ENCODE measurements at regions not wholly inside any gene's neighbourhood (a gene's known extent, or its start where the extent isn't known, plus 50 kb on each side); places are given as distances from the start of the nearest gene placed in this dataset.
"Not testable (repeated sequence)": the region's sequence is repeated elsewhere in the genome, so short reads cannot be mapped to it uniquely, and the experiment has no call there.

DNA sequence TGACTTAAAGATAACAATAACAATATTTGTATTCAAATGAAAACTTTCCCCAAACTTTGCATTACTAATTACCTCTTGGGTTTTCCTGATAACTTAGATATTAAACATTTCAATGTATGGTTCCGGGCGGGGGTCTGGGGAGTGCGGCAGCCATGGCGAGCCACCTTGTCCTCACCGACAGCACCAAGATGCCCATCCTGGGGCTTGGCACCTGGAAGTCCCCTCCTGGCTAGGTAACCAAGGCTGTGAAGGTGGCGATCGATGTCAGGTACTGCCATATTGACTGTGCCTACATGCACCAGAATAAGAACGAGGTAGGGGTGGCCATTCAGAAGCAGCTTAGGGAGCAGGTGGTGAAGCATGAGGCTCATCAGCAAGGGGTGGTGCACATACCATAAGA, 478.7 kb downstream of the CNTN3 start:
- DNase-seq (ENCODE audit: low read depth) = no peak

DNA sequence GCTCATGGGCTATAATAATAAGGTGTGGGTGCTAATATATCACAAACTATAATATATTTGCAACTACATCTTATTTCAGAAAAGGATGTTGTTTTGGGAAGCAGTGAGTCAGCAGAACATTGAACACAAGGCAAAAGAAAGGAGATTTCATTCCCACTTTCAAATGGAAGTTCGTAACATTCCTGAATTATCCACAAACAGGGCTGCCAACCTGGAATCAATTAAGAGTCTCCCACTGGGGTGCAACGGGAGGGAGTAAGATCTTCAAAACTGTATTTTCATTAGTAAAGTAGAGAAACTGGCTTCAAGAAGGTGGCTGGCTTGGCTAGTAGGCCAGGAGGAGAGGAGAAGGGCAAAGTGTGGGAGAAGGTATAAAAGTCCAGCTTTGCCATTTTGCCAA, 479.6 kb downstream of the CNTN3 start:
- DNase-seq (ENCODE audit: low read depth) = no peak

DNA sequence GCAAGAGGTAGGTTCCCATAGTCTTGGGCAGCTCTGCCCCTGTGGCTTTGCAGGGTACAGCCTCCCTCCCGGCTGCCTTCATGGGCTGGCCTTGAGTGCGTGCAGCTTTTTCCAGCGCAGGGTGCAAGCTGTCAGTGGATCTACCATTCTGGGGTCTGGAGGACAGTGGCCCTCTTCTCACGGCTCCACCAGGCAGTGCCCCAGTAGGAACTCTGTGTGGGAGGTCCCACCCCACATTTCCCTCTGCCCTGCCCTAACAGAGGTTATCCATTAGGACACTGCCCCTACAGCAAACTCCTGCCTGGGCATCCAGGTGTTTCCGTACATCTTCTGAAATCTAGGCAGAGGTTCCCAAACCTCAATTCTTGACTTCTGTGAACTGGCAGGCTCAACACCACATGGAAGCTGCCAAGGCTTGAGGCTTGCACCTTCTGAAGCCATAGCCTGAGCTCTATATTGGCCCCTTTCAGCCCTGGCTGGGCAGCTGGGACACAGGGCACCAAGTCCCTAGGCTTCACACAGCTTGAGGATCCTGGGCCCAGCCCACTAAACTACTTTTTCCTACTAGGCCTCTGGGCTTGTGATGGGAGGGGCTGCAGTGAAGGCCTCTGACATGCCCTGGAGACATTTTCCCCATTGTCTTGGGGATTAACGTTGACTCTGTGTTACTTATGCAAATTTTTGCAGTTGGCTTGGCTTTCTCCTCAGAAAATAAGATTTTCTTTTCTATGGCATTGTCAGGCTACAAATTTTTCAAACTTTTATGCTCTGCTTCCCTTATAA, 482.7 kb downstream of the CNTN3 start:
- DNase-seq (ENCODE audit: low read depth) = not testable (repeated sequence)

DNA sequence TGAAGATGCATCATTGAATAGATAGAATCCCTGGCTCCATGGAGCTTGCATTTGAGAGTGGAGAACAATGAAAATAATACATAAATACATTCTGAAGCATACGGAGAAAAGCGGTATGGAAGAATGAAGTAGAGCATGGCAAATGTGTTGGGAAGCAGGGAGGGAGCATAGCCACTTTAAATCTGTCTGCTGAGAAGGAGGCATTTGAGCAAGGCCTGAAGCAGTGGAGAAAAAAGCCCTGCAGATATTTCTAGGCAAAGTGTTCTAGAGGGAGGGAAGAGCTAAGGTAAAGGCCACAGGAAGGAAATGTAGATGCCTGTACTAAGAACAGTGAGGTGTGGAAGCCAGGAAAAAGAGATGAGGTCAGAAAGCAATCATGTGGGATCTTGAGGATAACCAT, 484.8 kb downstream of the CNTN3 start:
- DNase-seq (ENCODE audit: low read depth) = no peak

DNA sequence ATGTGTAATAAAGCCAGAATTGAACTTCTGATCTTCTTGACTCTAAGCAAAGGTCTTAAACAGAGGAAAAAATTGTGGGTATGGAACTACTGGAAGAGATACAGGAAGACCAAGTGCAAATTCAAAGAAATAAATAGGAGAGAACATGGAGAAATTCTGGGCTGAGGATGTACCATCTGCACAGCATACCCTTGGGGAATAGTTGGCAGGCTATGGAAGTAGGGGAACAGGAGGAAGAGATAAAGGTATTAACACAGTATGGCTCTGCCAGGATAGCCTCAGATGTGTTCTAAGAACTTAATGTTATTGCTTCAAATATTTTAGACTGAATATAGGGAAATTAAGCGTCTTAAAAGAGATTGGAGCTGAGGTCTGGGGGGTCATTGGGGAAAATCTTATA, 485.4 kb downstream of the CNTN3 start:
- no peak for DNase-seq (ENCODE audit: low read depth)

DNA sequence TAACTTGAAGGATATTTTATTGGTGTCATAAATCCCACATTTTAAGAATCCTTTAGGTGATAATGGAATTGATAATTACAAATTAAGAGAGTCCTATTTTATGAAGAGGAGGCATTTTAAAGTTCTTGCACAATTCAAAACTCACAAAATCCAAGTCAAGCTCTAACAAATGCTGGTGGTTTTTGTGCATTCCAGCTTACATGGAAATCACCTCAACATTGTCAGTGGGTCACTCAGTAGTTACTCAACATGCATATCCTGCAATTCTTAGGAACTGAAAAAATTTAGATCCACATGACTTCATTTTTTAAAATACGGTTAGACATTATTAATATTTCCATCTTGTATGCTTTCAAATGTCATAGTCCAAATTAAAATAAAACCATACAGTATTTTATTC, 487.2 kb downstream of the CNTN3 start:
- DNase-seq (ENCODE audit: low read depth) = no peak

DNA sequence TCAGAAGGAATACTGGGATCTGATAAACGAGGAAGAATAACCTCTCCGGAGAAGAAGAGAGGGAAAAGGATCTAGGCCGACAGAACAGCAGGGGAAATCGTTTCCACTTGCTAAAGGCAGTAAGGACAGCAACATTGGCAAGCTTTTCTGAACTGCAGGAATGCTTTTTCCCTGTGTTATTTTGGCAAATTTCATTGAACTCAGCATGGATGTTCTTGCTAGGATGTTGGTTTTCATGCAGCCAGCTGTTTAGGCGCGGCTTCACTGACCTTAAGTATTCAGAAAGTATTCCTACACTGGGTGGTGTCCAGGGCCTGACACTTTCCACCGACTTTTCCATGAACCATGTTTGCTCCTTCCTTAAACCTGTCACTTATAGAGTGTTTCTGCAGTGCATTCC, 489.7 kb downstream of the CNTN3 start:
- DNase-seq (ENCODE audit: low read depth) = peak; percentile 4

DNA sequence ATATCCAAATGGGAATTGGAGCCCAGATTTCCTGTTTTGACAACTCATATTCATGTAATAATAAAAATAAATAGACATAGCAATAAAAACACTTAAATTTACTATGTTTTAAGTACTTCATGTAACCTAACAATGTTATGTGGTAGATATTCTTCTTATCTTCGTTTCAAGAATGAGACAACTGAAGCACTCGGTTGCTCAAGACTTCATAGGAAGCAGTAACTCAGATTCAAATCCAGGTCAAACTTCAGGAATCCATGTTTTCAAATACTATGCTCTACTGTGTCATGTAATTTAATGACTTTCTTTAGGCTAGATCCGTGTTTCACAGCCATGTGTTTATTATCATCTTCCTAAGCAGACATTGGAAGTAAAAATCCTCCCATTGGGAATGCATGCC, 492.2 kb downstream of the CNTN3 start:
- DNase-seq (ENCODE audit: low read depth) = no peak

DNA sequence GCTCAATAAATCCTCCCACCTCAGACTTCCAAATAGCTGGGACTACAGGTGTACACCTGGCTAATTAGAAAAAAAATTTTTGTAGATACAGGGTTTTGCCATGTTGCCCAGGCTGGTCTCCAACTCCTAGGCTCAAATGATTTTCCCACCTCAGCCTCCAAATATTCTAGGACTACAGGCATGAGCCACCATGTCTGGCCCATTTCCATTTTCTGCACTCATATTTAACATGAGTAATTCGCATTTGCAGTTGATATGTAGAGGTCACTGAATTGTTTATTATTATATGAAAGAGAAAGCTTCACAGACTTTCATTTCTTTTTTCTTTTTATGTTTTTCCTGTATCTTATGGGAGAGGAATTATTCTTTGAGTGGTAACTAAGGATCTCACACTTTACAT, 492.7 kb downstream of the CNTN3 start:
- DNase-seq (ENCODE audit: low read depth) = no peak

DNA sequence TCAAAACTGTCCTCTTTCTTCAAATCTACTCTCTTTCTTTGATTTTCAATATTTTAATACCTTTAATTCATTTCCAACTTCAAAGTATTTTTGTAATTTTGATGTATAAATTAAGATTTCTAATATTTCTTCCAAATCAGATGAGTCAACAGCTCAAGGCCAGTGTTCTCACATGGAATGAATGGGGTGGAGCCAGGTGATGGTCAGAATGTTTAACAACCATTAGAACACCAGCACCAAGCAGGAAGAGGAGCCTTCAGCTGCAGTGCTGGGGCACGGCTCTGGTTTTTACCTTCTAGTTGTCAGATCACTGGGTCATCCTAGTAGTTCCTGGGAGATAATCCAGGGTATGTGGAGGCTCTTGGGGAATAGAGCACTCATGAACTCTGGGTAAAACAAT, 494.5 kb upstream of the PDZRN3 start:
- DNase-seq (ENCODE audit: low read depth) = no peak

DNA sequence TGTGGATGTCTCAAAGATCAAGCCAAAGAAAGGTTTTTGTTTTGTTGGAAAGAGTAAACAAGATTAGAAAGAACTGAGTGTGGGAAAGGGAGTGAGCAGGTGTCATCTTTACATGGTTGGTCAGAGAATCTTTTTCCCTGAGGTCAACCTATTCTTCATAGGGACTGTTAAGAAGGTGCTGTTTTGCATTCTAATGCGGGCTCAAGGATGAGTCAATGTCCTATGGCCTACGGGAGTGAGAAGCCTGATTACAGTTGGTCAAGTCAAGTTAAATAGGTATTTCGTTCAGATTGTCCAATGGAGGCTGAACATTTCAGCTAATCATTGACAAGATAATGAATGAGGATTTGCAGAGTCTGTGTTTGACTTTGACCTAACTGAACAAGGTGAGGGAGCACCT, 491.2 kb upstream of the PDZRN3 start:
- DNase-seq (ENCODE audit: low read depth) = no peak

DNA sequence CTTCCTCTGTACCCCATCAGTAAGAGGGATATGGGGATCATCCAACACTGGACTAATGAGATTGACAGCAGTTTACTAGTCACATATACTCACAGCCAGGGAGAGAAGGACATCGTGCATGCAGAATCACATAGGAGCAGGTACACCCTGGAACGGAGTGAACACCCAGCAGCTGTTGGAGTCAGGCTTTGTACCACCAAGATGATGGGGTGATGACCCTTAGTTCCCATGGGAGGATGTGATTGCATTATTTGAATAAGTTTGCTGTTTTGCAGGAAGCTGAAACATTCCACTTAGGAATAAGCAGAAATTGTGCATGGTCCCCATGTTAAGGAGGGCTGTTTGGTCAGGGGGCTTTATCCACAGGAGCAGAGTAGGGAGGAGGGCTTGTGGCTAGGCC, 482.7 kb upstream of the PDZRN3 start:
- no peak for DNase-seq (ENCODE audit: low read depth)

DNA sequence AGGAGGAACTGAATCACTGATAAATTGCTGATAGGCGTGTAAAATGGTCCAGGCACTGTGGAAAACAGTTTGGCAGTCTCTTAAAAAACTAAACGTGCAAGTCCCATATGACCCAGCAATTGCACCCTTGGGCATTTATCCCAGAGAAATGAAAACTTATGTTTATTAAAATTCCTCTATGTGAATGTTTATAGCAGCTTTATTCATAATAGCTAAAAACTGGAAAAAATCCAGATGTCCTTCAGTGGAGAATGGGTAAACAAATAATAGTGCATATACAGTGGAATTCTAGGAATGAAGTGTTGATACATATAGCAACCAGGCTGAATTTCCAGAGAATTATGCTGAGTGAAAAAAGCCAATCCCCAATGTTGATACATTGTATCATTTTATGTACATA, 482.2 kb upstream of the PDZRN3 start:
- no peak for DNase-seq (ENCODE audit: low read depth)

DNA sequence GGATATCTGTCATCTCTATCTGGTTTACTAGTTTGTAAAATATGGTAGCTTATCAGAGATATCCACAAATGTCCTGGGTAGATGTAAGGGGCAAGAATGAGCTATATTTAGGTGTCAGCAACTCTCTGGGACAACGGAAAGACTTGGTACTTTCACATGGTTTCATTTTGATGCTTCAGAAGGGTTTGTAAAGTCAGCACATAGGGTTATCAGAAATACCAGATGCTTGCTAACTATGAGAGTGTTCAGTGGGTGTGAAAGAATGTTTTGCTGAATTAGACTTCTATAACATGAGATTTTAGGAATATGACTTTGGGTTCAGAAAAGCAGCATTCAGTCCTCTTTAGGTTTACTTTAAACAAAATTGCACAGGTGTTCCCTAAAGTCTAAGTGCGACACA, 466.5 kb upstream of the PDZRN3 start:
- no peak for DNase-seq (ENCODE audit: low read depth)

DNA sequence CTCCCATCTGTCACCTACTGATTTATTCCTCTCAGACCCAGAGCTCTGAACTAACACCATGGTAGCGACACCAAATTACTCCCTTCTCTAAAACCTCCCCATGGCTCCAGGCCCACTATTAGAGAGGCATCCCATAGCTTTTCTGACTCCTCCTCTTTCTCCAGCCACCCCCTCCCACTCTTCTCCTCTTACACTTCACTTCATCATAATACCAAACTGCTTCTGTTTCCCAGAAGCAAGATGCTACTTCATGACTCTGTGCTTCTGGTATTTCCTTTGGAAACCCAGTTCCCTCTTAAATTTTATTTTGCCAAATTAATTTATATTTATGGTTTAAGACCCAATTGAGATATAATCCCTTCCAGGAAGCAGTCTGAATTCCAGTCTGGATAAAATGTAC, 465.1 kb upstream of the PDZRN3 start:
- DNase-seq (ENCODE audit: low read depth) = no peak

DNA sequence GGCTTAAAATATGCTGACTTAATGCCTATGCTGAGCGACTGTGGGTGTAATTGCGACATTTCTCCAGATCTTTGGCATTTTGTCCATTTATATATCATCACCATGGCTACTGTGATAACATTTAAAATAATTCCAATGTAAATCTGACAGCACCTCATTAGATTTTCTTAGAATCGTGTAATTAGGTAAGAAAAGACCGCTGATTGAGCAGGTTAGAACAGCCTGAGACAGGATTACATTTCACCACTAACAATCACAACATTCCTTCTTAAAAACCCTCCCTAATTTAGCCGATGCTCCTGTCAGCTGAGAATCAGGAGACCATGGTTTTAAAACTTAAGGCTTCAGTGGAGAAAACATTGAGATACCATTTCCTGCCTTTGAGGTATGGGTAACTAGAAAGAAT, 455.3 kb upstream of the PDZRN3 start:
- peak; percentile 8 for DNase-seq (ENCODE audit: low read depth)

DNA sequence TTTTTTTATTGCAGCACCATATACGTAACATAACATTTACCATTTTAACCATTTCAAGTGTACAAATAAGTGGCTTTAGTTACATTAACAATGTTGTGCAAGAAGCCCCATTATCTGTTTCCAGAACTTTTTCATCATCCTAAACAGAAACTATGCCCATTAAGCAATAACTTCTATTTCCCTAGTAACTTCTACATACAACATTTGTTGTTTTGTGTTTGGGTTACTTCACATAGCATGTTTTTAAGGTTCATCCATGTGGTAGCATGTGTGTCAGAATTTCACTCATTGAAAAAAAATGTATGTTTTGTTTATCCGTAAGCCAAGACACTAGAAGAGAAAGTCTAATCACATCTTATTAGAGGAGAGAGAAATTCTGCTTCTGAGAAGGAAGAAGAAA, 450.5 kb upstream of the PDZRN3 start:
- no peak for DNase-seq (ENCODE audit: low read depth)

DNA sequence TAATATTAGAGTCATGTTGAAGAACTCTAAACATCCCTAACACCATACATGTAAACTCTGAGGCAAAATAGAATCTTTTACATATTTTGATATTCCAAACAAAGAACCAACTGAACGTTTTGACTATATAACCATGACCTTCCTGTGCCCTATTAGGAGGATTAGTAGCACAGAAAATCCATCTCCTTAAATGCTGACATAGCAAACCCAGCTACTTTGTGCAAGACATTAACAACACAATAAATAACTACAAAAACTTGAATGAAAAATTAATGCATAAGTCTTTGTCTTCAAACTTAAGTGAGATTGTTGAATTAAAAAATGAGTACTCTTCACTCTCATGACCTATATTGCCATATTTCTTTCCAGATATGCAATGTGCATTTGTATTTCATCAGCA, 450.0 kb upstream of the PDZRN3 start:
- DNase-seq (ENCODE audit: low read depth) = no peak

DNA sequence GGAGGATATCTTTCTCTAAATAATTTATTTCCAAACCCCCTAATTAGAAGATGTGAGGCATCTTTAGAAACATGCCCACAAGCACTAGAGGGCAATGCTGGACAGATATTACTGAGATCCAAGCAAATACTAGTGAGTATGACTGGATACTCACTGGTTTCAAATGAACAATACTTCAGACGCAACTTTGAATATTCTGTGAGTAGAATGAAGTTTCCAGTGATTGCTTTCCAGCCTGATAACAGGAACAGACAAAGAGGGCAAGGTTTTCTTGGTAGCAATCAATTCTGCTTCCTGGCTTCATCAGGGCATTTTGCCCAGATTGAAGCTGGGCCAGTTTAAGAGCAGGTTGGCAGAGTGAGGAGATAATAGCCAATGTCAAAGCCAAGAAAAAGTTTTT, 442.6 kb upstream of the PDZRN3 start:
- DNase-seq (ENCODE audit: low read depth) = no peak

DNA sequence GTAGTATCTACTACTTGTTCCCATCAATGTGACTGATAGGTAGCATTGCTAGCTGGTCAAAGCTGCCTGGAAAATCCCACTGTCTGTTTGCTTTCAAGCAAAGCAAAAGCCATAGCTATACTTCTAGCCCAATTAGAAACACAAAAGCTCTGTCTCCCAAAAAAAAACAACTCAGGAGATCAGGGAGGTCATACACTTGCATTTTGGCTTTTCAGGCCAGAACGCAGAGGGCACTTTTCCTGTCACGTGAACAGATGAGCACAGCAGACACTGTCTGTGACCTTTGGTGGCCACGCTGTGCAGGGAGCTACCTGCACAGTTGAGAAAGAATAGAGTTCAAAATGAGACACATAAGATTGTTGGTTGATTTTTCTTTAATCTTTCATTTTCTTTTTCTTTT, 441.7 kb upstream of the PDZRN3 start:
- no peak for DNase-seq (ENCODE audit: low read depth)

DNA sequence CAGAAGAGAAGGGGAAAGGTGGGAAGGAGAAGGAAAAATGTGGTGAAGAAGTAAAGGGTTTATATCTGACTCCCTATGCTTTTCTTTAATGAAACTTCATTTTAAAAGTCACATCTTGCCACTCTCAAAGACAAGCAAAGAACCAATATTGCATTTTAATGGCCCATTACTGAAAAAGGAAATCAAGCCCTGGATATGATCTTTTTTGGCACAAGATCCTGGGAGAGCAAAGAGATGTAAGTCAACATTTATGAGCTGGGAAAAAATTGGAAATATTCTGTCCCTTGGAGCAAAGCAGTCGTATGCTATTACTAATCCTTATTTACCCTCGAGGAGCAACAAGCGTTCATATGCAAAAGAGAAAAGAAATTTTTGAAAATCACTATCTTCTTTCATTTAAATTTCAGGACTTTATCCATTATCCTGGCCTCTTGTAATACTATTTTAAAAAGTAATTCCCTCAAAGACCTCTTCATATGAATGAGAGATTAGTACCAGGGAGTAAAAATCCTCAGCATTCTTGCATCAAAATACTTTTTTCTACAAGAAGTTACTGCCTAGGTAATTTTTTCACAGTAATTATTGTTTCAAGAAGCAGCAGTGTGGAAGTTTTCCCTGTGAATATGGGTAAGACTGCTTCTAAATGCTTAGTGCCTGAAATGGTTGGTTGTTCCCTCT, 435.3 kb upstream of the PDZRN3 start:
- DNase-seq (ENCODE audit: low read depth) = no peak

DNA sequence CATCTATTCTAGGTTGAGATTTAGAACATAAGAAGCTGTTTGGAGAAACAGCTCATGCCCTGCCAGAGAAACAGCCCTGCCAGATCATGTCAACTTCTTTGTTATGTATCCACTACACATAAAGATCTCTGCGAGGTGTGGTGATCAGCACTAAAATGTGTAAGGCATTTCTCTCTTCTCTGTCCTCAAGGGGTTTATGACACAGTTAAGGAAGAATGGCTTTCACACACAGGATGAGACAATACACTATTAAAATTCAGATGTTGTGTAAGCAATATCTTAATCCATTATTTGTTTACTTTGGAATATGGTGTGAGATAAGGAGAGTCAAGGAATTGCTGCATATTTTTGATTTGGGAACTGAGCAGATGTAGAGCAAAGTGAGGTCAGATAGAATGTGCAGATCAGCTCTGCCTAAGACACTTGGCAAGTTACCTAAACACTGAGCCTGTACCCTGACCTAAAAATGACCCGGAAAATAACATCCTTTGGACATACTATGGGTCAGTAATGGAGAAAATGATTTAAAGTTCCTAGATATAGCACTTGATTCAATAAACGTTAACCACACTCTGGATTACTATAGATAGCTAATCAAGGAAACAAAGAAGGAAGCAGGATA, 434.7 kb upstream of the PDZRN3 start:
- no peak for DNase-seq (ENCODE audit: low read depth)

DNA sequence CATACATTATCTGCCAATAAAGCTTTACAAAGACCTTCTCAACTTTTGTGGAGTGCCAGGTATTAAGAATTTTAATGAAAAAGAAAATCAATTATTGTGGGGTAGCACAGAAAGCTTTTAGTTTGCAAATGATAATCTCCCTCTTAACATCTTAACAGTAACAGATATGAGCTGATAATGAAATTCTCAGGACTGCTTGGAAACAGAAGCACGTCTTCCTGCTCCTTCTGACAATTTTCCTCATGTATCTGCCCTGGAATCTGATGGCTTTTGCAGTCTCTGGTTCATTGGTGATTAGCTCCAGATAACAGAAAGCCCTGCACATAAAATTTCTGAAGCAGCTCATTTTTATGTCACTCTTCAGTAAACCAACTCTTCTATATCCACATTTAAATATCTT, 432.4 kb upstream of the PDZRN3 start:
- no peak for DNase-seq (ENCODE audit: low read depth)

Data from forelimb muscle (tissue), 1 donor.